HG03469 (cell line): ENCODE measurements at regions not wholly inside any gene's neighbourhood (a gene's known extent, or its start where the extent isn't known, plus 50 kb on each side); places are given as distances from the start of the nearest gene placed in this dataset.
"Not testable (repeated sequence)": the region's sequence is repeated elsewhere in the genome, so short reads cannot be mapped to it uniquely, and the experiment has no call there.

Experiments used
- ATAC-seq: cut with Tn5 transposase; IDR thresholded peaks from one replicate; pipeline ENCODE4 v1.9.1; 2021; ENCODE audit warnings: mild to moderate bottlenecking, moderate library complexity, moderate number of reproducible peaks; ENCODE audit not compliant: unreplicated experiment

DNA sequence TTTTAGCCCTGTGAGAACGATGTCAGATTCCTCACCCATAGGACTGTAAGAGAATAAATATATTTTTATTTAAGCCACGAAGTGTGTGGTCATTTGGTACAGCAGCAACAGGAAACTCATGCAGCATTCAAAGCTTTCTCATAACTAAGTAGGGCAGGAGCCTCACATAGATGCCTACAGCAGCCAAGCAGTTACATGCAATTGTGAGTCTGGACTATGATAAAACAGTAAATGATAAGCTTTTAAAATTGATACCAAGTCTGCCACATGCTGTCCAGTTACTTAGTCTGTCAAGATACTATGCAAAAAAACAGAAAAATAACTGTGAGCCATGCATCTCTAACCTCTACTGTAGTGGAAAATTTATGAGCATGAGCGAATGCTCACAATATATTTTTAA is 359.6 kb downstream of the HS3ST1 start:
- ATAC-seq, result no peak

DNA sequence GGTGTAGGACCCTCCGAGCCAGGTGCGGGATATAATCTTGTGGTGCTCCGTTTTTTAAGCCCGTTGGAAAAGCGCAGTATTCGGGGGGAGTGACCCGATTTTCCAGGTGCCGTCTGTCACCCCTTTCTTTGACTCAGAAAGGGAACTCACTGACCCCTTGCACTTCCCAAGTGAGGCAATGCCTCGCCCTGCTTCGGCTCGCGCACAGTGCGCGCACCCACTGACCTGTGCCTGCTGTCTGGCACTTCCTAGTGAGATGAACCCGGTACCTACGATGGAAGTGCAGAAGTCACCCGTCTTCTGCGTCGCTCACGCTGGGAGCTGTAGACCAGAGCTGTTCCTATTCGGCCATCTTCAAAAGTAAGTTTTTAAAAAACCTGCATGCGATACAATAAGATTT is 362.1 kb downstream of the HS3ST1 start:
- ATAC-seq, result not testable (repeated sequence)

DNA sequence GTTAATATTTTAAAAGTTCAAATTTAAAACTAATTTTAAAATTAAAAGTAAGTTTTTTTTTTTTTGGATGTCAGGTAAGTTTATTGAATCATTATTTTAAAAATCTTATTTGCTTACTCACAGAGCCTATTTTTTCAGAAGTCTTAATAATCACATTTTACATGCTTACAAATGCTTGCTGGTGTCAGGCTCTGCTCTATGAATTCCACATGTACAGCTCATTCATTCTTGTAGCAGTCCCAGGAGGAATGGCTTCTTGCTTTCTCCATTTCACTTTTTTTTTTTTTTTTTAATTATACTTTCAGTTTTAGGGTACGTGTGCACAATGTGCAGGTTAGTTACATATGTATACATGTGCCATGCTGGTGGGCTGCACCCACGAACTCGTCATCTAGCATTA is 368.1 kb downstream of the HS3ST1 start:
- not testable (repeated sequence) for ATAC-seq

DNA sequence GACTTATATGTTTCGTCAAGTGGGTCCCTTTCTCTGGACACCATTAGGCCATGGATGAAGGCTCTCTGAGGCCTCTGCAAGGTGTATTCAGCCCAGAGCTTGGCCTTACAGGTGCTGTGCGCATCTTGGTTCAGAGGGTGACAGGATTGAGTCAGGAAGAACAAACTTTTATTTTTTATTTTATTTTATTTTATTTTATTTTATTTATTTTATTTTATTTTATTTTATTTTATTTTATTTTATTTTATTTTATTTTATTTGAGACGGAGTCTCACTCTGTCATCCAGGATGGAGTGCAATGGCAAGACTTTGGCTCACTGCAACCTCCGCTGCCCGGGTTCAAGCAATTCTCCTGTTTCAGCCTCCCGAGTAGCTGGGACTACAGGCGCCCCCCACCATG is 370.4 kb upstream of the CLNK start:
- not testable (repeated sequence) for ATAC-seq

DNA sequence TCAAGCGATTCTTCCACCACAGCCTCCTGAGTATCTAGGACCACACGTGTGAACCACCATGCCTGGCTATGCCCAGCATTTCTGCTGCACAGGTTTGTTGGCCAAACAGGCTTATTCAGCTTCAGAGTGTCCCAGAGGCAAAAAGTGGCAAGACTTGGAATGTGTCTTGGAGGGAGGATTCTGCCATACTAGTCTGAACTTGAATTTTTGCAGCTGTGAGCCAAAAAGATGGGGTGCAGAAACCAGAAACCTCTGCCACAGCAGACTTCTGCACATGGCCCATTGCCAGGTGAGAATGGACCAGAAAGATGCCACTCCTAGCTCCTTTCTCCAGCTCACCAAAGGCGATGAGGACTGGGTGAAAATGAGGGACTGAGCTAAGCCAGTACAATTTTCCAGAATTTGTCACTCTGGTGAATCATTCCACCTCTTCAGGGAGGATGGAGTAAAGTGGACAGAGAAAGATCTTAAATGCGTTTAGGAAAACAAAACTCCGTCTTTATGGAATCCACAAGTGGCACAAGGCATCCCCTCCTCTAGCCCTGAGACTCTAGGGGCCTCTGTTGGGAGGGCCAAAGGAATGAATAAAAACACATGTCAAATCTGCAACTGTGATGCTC is 369.1 kb upstream of the CLNK start:
- no peak for ATAC-seq

DNA sequence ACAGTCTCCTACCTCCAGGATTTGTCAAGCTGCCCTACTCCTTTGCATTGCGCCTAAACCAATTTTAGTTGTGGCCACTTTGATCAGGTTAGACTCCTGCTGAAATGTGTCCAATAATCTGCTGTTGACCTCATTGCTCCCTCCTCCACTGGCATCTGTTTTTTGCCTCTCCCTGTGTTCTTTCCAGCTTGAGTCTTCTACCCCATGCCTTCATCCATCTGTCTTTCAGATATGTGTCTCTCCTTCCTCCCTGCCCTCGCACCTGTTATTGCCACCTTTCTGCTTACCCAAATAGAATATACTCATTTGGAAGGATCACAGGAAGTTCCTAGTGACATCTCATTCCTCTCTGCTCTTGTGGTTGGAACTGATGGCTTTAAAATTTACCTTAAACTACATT is 366.6 kb upstream of the CLNK start:
- ATAC-seq, result no peak

DNA sequence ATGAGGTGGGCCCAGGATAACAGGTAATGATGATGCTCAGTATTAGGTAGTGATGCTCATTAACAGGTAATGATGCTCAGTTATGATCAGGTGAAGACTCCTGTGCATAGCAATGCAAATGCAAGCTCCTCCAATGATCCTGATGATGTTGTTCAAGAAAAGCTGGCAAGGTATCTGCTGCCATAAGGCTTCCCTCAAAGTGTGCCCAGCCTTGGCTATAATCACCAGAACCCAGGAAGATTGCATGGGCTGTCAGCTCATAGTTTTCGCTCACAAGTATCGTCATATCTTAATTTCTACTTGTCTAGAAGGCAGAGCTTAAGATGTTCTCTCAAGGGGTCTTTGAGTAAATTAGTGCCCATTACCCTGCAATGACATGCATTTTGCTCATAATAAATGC is 366.2 kb upstream of the CLNK start:
- no peak for ATAC-seq

DNA sequence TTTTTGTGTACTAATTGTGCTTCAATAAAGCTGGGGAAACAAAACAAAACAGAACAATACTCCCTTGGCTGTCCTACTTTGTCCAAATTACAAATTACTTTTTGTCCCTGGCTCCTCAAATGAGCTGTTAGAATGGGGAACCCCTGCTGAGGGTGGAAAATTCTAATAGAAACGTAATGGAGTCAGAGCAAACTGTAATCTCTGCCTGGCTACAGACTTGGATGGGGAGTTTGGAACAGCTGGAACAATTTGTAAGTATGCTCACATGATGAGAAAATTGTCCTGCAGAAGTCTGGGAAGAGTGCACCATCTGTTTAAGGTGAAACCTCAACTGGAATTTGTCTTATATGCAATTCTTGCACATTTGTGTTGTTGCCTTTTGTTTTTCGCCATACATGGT is 364.4 kb upstream of the CLNK start:
- no peak for ATAC-seq

DNA sequence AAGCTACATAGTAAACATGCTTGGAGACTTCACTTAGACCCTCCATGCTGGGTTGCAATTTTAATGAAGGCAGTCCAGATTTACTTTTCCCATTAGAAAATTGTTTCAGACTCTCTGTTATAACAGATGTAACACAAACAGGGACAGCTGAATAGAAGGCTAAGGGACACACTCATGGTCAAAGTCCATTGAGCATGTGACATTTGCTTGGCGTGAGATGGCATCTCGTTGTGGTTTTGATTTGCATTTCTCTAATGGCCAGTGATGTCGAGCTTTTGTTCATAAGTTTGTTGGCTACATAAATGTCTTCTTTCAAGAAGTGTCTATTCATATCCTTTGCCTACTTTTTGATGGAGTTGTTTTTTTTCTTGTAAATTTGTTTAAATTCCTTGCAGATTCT is 358.2 kb upstream of the CLNK start:
- ATAC-seq, result no peak

DNA sequence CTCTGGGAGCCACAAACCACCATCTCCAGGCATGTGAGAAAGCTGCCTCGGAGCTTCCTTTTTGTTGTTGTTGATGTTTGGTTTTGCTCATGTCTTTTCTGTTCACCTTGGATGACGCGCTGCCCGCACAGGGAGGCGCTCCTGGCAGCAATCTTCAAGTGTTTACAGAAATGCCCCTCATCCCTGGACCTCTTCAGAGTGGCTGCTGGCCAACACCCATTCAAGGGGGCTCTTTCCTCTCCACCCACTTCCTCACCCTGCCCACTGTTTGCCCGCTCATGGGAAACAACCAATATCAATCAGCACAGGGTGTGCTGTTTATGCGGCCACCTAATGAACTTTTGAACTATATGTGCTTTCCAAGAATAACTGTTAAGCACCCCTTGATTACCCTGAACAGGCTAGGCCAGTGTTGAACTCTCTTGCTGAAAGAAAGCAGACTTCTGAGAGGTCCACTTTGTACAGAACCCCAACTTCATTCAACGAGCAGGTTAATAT is 355.1 kb upstream of the CLNK start:
- ATAC-seq, result no peak

DNA sequence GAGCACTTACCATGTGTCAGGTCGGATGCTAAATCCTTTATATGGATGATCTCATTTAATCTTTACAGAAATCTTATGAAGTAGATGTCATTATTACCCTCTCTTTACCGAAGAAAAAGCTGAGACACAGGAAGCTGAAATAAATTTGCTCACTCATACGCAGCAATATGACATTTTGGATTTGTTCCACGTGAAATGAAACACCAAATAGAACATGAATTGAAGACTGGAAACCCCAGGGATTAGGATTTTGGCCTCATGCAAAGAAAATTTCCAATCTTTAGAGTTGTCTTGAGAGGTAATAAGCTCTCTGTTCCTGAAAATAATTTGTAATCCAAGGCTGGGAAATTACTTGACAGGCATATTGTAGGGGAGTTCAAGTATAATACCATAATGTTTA is 354.4 kb upstream of the CLNK start:
- ATAC-seq, result no peak

DNA sequence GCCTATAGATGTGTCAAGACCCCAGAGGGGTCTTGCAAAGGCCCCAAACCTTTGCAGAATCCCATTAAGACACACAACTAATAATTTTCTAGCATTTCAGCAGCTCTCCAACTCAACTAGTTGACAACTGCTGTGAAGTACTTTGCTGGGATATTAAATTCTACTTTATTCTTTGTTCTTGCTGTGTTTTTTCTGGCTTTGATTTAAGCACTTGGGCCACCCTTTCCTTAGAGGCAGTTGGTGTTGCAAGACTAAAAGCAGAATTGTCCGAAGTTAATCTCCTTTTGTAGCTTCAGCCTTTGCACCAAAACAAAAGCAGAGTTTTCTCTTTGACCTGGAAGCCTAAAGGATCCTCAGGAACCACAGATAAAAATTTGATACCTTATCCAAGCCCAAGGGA is 353.1 kb upstream of the CLNK start:
- no peak for ATAC-seq

DNA sequence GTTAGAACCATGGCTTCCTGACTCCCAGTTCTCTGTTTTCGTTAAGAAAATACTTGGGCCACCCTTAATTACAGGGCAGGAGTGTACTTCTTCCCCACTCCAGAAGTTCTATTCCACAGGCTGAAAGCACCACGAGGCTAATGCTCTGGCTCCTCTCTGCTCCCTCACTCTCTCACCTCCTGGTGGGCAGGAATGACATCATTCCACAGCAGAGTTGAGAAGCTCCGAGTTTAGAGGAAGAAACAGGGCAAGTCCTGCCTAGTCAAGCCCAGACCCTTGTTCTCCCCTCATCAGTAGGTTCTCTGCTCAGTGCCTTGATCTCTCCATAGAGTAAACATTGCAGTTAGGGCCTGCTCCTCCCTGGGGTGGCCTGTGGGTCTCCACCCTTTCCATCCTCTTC is 343.8 kb upstream of the CLNK start:
- no peak for ATAC-seq

DNA sequence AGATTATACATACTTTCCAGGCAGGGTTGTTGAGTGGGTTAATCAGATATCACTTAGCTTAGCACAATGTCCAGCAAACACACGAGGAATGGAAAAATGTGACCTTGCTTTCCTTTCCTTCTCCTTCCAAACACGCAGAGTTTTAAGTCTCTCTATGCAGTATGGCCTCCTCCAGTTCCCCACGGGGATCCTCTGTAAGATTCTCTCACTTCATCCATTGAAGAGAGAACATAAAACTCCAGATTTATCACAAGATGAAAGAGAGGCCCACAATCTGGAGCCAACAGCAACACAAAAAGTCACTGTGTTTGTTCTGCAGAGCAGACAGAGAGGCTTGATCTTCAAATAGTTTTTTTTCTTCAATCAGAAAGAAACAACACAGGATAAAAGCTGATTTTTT is 336.8 kb upstream of the CLNK start:
- ATAC-seq, result no peak

DNA sequence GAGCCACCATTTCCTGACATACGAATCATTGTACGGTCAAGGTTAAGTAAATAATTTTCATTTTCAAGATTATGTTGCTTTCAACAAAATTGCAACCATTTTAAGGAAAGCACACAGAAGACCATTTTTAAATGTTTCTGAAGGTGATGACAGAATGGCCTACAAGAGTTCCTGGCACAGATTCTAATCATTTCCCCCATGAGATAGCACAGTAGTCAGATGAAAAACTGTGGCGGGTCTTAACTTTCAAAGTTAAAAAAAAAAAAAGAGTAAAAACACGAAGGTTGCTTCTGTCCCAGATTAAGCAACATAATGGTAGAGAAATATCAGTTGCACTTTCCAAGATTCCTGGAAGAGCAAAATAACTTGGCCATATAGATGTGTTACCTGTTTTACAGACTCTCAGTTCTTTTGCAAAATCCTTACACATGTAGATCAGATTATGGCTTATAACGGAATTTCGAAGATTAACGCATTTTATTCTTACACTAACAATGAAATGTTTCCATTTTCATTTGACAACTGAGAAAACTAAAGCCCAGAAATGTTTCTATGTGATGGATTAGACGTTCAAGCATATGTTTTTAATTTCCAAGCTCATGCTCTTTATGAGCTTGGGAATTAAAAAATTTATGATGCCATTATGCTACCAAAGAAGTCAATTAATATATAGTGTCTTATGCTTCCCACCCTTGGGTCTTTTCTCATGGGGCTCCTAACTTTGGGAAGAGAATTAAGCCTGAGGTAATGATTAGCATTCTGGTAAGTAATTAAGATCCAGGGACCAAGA is 335.1 kb upstream of the CLNK start:
- ATAC-seq, result no peak

DNA sequence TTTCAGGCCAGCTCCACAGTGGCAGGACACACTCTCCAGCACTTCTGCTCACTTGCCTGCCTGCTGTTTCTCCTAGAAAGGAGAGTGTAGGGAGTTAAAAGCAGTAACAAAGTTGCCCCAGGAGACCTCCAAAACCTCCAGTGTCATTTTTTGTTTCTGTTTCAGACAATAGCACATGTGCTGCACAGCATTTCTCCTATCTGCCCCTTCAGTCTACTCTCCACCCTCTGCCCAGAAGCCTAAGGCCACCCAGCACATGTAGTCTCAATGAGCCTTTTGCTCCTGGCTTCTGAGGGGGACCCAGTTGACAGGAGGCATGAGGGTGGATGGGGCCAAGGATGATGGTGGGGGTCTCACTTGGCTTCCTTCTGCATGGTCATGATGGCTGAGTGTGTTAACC is 329.6 kb upstream of the CLNK start:
- no peak for ATAC-seq

DNA sequence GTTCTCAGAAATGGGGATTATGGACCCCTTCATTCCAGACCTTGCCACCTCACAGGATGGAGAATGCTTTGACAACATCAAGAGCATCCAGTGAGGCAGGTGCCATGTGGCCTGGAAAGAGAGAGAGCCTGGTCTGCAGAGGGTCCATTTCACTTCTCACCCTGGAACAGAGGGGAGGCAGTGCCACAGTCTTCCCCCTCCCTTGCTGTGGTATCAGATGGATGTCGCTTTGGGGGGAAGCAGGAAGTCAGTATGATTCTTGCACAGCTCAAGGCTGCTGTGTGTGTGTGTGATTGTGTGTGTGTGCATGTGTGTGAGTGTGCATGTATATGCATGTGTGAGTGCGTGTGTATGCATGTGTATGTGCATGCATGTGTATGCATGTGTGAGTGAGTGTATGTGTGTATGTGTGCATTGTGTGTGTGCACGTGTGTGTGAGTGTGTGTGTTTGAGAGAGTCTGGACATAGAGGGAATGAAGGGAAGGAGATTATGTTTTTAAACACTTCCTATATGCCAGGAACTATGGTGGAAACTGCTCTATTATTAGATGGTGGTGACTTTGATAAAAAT is 328.6 kb upstream of the CLNK start:
- no peak for ATAC-seq

DNA sequence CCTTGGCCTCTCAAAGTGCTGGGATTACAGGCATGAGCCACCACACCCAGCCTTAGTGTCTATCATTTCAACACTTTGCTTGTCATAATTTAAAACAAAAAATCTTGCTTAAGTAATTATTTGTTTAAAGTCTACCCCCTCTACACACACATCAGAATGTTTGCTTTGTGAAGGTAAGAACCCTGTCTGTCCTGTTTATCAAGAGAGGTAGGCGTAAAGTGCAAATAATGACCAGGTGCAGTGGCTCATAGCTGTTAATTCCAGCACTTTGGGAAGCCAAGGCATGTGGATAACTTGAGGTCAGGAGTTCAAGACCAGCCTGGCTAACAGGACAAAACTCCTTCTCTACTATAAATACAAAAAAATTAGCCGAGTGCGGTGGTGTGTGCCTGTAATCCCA is 326.7 kb upstream of the CLNK start:
- ATAC-seq, result no peak

DNA sequence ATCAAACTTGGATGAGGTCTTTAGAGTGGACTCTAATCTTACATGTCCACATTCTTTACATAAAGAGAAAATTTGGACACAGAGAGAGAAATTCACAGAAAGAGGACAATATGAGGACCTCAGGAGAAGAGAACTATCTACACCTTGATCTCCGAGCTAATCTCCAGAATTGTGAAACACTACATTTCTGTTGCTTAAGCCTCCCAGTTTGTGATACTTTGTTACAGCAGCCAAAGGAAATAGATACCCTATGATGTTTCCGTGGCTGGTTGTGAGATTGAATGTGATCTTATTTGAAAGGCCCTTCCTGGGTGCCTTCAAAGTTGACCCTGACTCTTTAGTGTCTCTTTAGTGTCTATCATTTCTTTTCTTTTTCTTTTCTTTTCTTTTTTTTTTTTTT is 326.1 kb upstream of the CLNK start:
- no peak for ATAC-seq

DNA sequence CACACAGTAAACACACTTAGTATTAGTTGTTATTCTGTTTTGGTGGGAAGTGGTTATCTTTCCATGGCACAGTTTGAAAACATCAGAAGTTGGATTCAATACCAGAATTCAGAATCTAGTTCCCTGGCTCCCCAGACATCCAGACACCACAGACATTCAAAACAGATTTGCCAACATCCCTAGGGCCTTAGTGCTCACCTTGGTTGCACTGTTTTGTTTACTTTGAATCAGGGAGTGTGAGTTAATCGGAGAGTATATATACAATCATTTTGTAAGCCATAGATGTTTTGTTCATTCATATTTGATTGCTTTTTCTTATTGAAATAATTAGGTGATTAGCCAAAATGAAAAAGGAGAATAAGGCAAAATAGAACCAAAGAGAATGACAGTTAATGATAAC is 324.7 kb upstream of the CLNK start:
- no peak for ATAC-seq

DNA sequence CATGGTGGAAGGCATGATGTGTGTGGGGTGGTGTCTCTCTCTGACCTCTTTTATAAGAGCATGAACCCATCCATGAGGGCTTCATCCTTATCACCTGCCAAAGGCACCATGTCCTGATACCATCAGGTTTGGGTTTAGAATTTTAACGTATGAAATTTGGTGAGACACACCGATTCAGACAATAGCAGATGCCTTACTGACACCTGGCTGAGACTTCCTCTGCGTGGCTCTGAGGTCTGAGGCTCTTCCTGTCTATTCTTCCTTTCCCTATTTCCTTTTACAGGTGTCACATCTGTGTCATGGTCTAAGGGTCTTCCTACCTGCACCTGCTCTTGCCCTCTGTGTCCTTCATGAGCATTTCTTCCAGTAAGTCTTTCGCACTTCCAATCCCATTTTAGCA is 320.7 kb upstream of the CLNK start:
- no peak for ATAC-seq

DNA sequence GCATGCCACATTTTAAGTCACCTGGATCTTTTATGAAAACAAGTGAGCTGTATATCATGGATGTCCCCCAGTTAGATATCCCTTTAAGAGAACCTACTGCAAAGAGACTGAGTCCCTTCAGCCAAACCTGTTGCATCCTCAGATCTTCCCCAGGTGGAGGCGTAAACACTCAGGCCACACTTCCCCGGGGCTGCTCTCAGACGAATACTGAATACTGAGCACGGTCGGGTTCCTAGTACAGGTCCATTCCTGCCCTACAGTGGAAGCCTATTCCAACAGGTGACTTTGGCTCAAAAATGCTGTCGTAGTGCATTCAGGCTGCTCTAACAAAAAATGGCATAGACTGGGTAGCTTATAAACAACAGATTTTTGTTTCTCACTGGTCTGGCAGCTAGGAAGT is 320.2 kb upstream of the CLNK start:
- ATAC-seq, result no peak
